ENCODE measurements at regions not wholly inside any gene's neighbourhood (a gene's known extent, or its start where the extent isn't known, plus 50 kb on each side); places are given as distances from the start of the nearest gene placed in this dataset.

GRCh38 chr7:156064971-156065386 is 252.7 kb upstream of the SHH start:
- CTCF ChIA-PET = no interaction called here

GRCh38 chr7:156063241-156063810 is 251.1 kb upstream of the SHH start:
- Histone ChIP-seq H3K36me3 (replicated peaks in 1 of 2; ENCODE audit: control extremely low read depth in 1 of 2, control insufficient read depth in 1 of 2, extremely low read depth in 1 of 2, insufficient read depth in 2 of 2, low read length in 1 of 2) (no peaks in the 10 kb centered on the region), H4K20me1 (ENCODE audit: control insufficient read depth, insufficient read depth, low read length, poor library complexity, severe bottlenecking) (no peaks in the 10 kb centered on the region), H3K9me3 (ENCODE audit: control extremely low read depth in 1 of 3, control insufficient read depth in 2 of 3, insufficient read depth in 1 of 3, low read length in 2 of 3) (peaks cover 0 to 26% (median 0%) of the 10 kb centered on the region in 3 donors), H3K9ac (ENCODE audit: low read length) (no peak overlapping the region), H3K4me3 (ENCODE audit: control extremely low read depth in 1 of 5, extremely low read depth in 1 of 5, insufficient read depth in 1 of 5, low read depth in 2 of 5, low read length in 4 of 5) (no peak overlapping the region), H3K79me2 (ENCODE audit: control insufficient read depth, insufficient read depth, low read length) (no peaks in the 10 kb centered on the region), H3K4me1 (ENCODE audit: control insufficient read depth in 2 of 2, insufficient read depth in 2 of 2, low read length in 2 of 2) (no peaks in the 10 kb centered on the region), H2AFZ (ENCODE audit: insufficient read depth, low read depth, low read length, poor library complexity, severe bottlenecking) (no peak overlapping the region), H3K4me2 (replicated peaks; ENCODE audit: low read depth, low read length, poor library complexity, severe bottlenecking) (no peak overlapping the region), H3K27ac (ENCODE audit: low read length in 2 of 2) (no peak overlapping the region), H3K27me3 (replicated peaks in 1 of 4; ENCODE audit: control extremely low read depth in 1 of 4, control insufficient read depth in 3 of 4, insufficient read depth in 4 of 4, low read length in 3 of 4) (no peaks in the 10 kb centered on the region)
- Mint-ChIP-seq H3K4me3 (no peak overlapping the region), H3K27me3 (peaks cover 9% of the 10 kb centered on the region), H3K4me1 (no peaks in the 10 kb centered on the region), H3K27ac (no peak overlapping the region), H3K9me3 (ENCODE audit: insufficient read depth) (peaks cover 7% of the 10 kb centered on the region)
- ChIA-PET CTCF (no interaction called here), POLR2A (no interaction called here)
- ATAC-seq (ENCODE audit: low read depth) = no peak
- TF ChIP-seq CTCF (IDR thresholded peaks at IDR 0.05) (no peak), EZH2 (IDR thresholded peaks at IDR 0.05; ENCODE audit: borderline replicate concordance, insufficient read depth, low read depth, low read length, poor library complexity, severe bottlenecking) (no peak)
- intact Hi-C loops (cut with micrococcal nuclease) = no loop called here
- DNase-seq = no peak
- 94% methylated on average over 28 of the region's 28 CpGs for WGBS (ENCODE audit: insufficient coverage)

More at GRCh38 chr7:156064971-156065386, 252.7 kb upstream of the SHH start:
- H3K9me3 Mint-ChIP-seq (ENCODE audit: insufficient read depth) = peaks cover 7% of the 10 kb centered on the region
- no peak overlapping the region for H3K4me3 ChIP-seq (ENCODE audit: control extremely low read depth in 1 of 5, extremely low read depth in 1 of 5, insufficient read depth in 1 of 5, low read depth in 2 of 5, low read length in 4 of 5)
- H3K79me2 ChIP-seq (ENCODE audit: control insufficient read depth, insufficient read depth, low read length) = no peaks in the 10 kb centered on the region
- no peaks in the 10 kb centered on the region for H3K36me3 ChIP-seq (replicated peaks in 1 of 2; ENCODE audit: control extremely low read depth in 1 of 2, control insufficient read depth in 1 of 2, extremely low read depth in 1 of 2, insufficient read depth in 2 of 2, low read length in 1 of 2)
- H3K9me3 ChIP-seq (ENCODE audit: control extremely low read depth in 1 of 3, control insufficient read depth in 2 of 3, insufficient read depth in 1 of 3, low read length in 2 of 3) = peaks cover 0 to 19% (median 0%) of the 10 kb centered on the region in 3 donors
- H3K27me3 Mint-ChIP-seq = peaks cover 13% of the 10 kb centered on the region
- H3K9ac ChIP-seq (ENCODE audit: low read length) = no peak overlapping the region
- POLR2A ChIA-PET = no interaction called here
- intact Hi-C loops (cut with micrococcal nuclease) = no loop called here
- H4K20me1 ChIP-seq (ENCODE audit: control insufficient read depth, insufficient read depth, low read length, poor library complexity, severe bottlenecking) = no peaks in the 10 kb centered on the region
- no peak for TF ChIP-seq CTCF (IDR thresholded peaks at IDR 0.05)
- no peak for TF ChIP-seq EZH2 (IDR thresholded peaks at IDR 0.05; ENCODE audit: borderline replicate concordance, insufficient read depth, low read depth, low read length, poor library complexity, severe bottlenecking)
- DNase-seq = no peak
- H3K4me1 Mint-ChIP-seq = no peaks in the 10 kb centered on the region
- H3K27ac ChIP-seq (ENCODE audit: low read length in 2 of 2) = no peak overlapping the region
- no peaks in the 10 kb centered on the region for H3K4me1 ChIP-seq (ENCODE audit: control insufficient read depth in 2 of 2, insufficient read depth in 2 of 2, low read length in 2 of 2)
- no peak overlapping the region for H3K4me3 Mint-ChIP-seq
- H3K27me3 ChIP-seq (replicated peaks in 1 of 4; ENCODE audit: control extremely low read depth in 1 of 4, control insufficient read depth in 3 of 4, insufficient read depth in 4 of 4, low read length in 3 of 4) = no peaks in the 10 kb centered on the region
- no peak for ATAC-seq (ENCODE audit: low read depth)
- H3K4me2 ChIP-seq (replicated peaks; ENCODE audit: low read depth, low read length, poor library complexity, severe bottlenecking) = no peak overlapping the region
- H2AFZ ChIP-seq (ENCODE audit: insufficient read depth, low read depth, low read length, poor library complexity, severe bottlenecking) = no peak overlapping the region
- H3K27ac Mint-ChIP-seq = no peak overlapping the region
- WGBS (ENCODE audit: insufficient coverage) = 46% methylated on average over 2 of the region's 4 CpGs

Measured in B cell (primary cell).